ENCODE measurements at regions not wholly inside any gene's neighbourhood (a gene's known extent, or its start where the extent isn't known, plus 50 kb on each side); places are given as distances from the start of the nearest gene placed in this dataset.

- intact Hi-C loops (cut with micrococcal nuclease), result no loop called here
- ChIA-PET CTCF (no interaction called here), POLR2A (no interaction called here)
- no peaks in the 10 kb centered on the region for H3K79me2 ChIP-seq (ENCODE audit: control insufficient read depth, insufficient read depth, low read length)
- H3K36me3 ChIP-seq (ENCODE audit: control insufficient read depth in 2 of 2, extremely low read depth in 1 of 2, insufficient read depth in 2 of 2, low read length in 2 of 2), result no peaks in the 10 kb centered on the region
- dilution Hi-C loops (cut with MboI; ENCODE audit: extremely low pct_ligation_motif_present, low sequenced_read_pairs), result no loop called here
- peak overlapping the region; percentile 32 for H3K27ac ChIP-seq (ENCODE audit: insufficient read depth, low read depth, low read length)
- peak overlapping the region; percentile 15 for H2AFZ ChIP-seq (ENCODE audit: low read depth, low read length)
- DNase-seq (ENCODE audit: low read depth, low spot score) (peak; percentile 91), FAIRE-seq (peak; percentile 95)
- H3K4me2 ChIP-seq (ENCODE audit: insufficient read depth, low read length), result peak overlapping the region; percentile 22
- no peak overlapping the region for H3K9ac ChIP-seq (replicated peaks; ENCODE audit: extremely low read depth, insufficient read depth, low read length)
- peaks cover 12% of the 10 kb centered on the region for H3K4me1 ChIP-seq (ENCODE audit: control insufficient read depth, extremely low read depth, insufficient read depth, low read length)
- H3K27me3 ChIP-seq (ENCODE audit: control insufficient read depth in 2 of 2, insufficient read depth in 2 of 2, low read length in 2 of 2), result no peaks in the 10 kb centered on the region
- H3K9me1 ChIP-seq (replicated peaks; ENCODE audit: control insufficient read depth, extremely low read depth, insufficient read depth, low read length), result no peaks in the 10 kb centered on the region
- H3K9me3 ChIP-seq (replicated peaks; ENCODE audit: control insufficient read depth, insufficient read depth, low read length), result no peaks in the 10 kb centered on the region
- no TSS peak for BruUV-seq (replicated peaks)
- H3K4me3 ChIP-seq (replicated peaks in 1 of 3; ENCODE audit: insufficient read depth in 1 of 3, low read depth in 1 of 3, low read length in 3 of 3), result no peak overlapping the region
- no peak for TF ChIP-seq MYC (IDR thresholded peaks at IDR 0.05; ENCODE audit: low read depth, low read length)
- TF ChIP-seq FOS (IDR thresholded peaks at IDR 0.05; ENCODE audit: borderline replicate concordance, insufficient read depth, low read length), result peak; percentile 79
- TF ChIP-seq JUN (IDR thresholded peaks at IDR 0.05; ENCODE audit: borderline replicate concordance, insufficient read depth, insufficient read length, low read depth), result peak; percentile 40
- no peaks in the 10 kb centered on the region for H4K20me1 ChIP-seq (replicated peaks; ENCODE audit: control insufficient read depth, extremely low read depth, insufficient read depth, low read length)
Measured at GRCh38 chr3:66722675-66723074, 221.9 kb upstream of the LRIG1 start.

DNA sequence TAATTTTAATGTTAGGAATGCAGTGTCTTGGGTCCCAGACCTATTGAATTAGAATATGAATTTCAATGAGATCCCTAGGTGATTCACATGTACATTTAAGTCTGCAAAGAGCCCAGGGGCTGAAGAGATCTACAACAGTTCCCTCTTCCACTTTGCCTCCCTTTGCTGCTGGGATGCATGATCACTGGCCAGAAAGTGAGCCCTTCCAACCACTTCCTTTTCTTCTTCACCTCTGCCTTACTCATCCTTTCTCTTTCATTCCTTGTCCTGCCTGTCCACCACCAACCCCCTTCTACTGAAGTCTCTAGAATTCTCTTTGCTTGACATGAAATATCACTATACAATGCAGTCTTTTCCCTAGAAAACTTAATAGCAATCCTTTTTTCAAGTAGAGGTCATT is 222.4 kb upstream of the LRIG1 start:
- dilution Hi-C loops (cut with MboI; ENCODE audit: extremely low pct_ligation_motif_present, low sequenced_read_pairs), result no loop called here
- H3K9me3 ChIP-seq (replicated peaks; ENCODE audit: control insufficient read depth, insufficient read depth, low read length), result no peaks in the 10 kb centered on the region
- no peaks in the 10 kb centered on the region for H3K36me3 ChIP-seq (ENCODE audit: control insufficient read depth in 2 of 2, extremely low read depth in 1 of 2, insufficient read depth in 2 of 2, low read length in 2 of 2)
- ChIA-PET CTCF (no interaction called here), POLR2A (no interaction called here)
- H3K4me2 ChIP-seq (ENCODE audit: insufficient read depth, low read length), result peak overlapping the region; percentile 22
- H3K9me1 ChIP-seq (replicated peaks; ENCODE audit: control insufficient read depth, extremely low read depth, insufficient read depth, low read length), result no peaks in the 10 kb centered on the region
- no peaks in the 10 kb centered on the region for H3K27me3 ChIP-seq (ENCODE audit: control insufficient read depth in 2 of 2, insufficient read depth in 2 of 2, low read length in 2 of 2)
- no peaks in the 10 kb centered on the region for H3K79me2 ChIP-seq (ENCODE audit: control insufficient read depth, insufficient read depth, low read length)
- H3K4me3 ChIP-seq (replicated peaks in 1 of 3; ENCODE audit: insufficient read depth in 1 of 3, low read depth in 1 of 3, low read length in 3 of 3), result no peak overlapping the region
- peaks cover 12% of the 10 kb centered on the region for H3K4me1 ChIP-seq (ENCODE audit: control insufficient read depth, extremely low read depth, insufficient read depth, low read length)
- no peak overlapping the region for H3K9ac ChIP-seq (replicated peaks; ENCODE audit: extremely low read depth, insufficient read depth, low read length)
- H2AFZ ChIP-seq (ENCODE audit: low read depth, low read length), result peak overlapping the region; percentile 15
- H4K20me1 ChIP-seq (replicated peaks; ENCODE audit: control insufficient read depth, extremely low read depth, insufficient read depth, low read length), result no peaks in the 10 kb centered on the region
- peak overlapping the region; percentile 32 for H3K27ac ChIP-seq (ENCODE audit: insufficient read depth, low read depth, low read length)
- FAIRE-seq (peak; percentile 8), DNase-seq (ENCODE audit: low read depth, low spot score) (peak; percentile 6)
- TF ChIP-seq FOS (IDR thresholded peaks at IDR 0.05; ENCODE audit: borderline replicate concordance, insufficient read depth, low read length) (no peak), EZH2 (IDR thresholded peaks at IDR 0.05; ENCODE audit: borderline replicate concordance, low read depth, low read length, severe bottlenecking) (no peak), JUN (IDR thresholded peaks at IDR 0.05; ENCODE audit: borderline replicate concordance, insufficient read depth, insufficient read length, low read depth) (no peak), CTCF (IDR thresholded peaks at IDR 0.05; ENCODE audit: extremely low read depth in 1 of 2, insufficient read depth in 1 of 2, low read depth in 1 of 2, low read length in 2 of 2) (no peak), POLR2A (IDR thresholded peaks at IDR 0.05; ENCODE audit: low read depth, low read length) (no peak), MYC (IDR thresholded peaks at IDR 0.05; ENCODE audit: low read depth, low read length) (no peak), POLR2AphosphoS5 (IDR thresholded peaks at IDR 0.05; ENCODE audit: insufficient read depth, low read depth, low read length) (no peak), GATA2 (IDR thresholded peaks at IDR 0.05; ENCODE audit: insufficient read depth, insufficient read length, low read depth, low read length) (no peak)
- TF ChIP-seq, protein P1, sequence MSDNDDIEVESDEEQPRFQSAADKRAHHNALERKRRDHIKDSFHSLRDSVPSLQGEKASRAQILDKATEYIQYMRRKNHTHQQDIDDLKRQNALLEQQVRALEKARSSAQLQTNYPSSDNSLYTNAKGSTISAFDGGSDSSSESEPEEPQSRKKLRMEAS (IDR thresholded peaks at IDR 0.05; ENCODE audit: insufficient read depth, insufficient read length), result no peak
- intact Hi-C loops (cut with micrococcal nuclease), result no loop called here
- BruUV-seq (replicated peaks), result no TSS peak

Data from endothelial cell of umbilical vein (primary cell).